Keratinocyte (primary cell): ENCODE measurements at regions not wholly inside any gene's neighbourhood (a gene's known extent, or its start where the extent isn't known, plus 50 kb on each side); places are given as distances from the start of the nearest gene placed in this dataset.

Source experiments
- DNase-seq: peaks from one replicate; pipeline ENCODE4 v3.0.0-alpha.2; 2011; ENCODE audit warnings: low read depth, missing footprints, low spot score
- FAIRE-seq: peaks from 2 replicates; lab custom pipeline; 2011; peaks lifted over from hg19 to GRCh38; lab: Jason Lieb, UNC
- H2AFZ ChIP-seq: 2 replicates; pipeline ENCODE4 v1.6.0; 2012; ENCODE audit warnings: low read length, control low read depth, inconsistent platforms; ENCODE audit not compliant: control insufficient read depth
- H3K27ac ChIP-seq: 2 replicates; pipeline ENCODE4 v1.5.1; 2011; ENCODE audit warnings: low read length; ENCODE audit not compliant: control insufficient read depth, insufficient read depth
- H3K27me3 ChIP-seq: 3 replicates; pipeline ENCODE4 v1.6.0; 2011; ENCODE audit warnings: low read length; ENCODE audit not compliant: control insufficient read depth, insufficient read depth; ENCODE audit errors: extremely low read depth
- H3K36me3 ChIP-seq, 2 experiments: 2 replicates in 1 of 2; 3 replicates in 1 of 2; pipeline ENCODE4 v1.5.1; 2011; ENCODE audit warnings: low read length in 2 of 2, mild to moderate bottlenecking in 1 of 2; ENCODE audit not compliant: control insufficient read depth in 2 of 2, insufficient read depth in 2 of 2; ENCODE audit errors: extremely low read depth in 1 of 2
- H3K4me1 ChIP-seq: 3 replicates; pipeline ENCODE4 v1.5.1; 2011; ENCODE audit warnings: low read length; ENCODE audit not compliant: control insufficient read depth, insufficient read depth; ENCODE audit errors: extremely low read depth
- H3K4me2 ChIP-seq: 3 replicates; pipeline ENCODE4 v1.6.0; 2011; ENCODE audit warnings: low read depth, low read length; ENCODE audit not compliant: control insufficient read depth, insufficient read depth; ENCODE audit errors: extremely low read depth
- H3K4me3 ChIP-seq, 3 experiments: fragments of 200-600 bp in 1 of 3; sonication (generic) in 1 of 3; 2 replicates in 2 of 3; 3 replicates in 1 of 3; pipeline ENCODE4 v1.5.1; 2011 to 2016; ENCODE audit warnings: low read length in 3 of 3, mild to moderate bottlenecking in 3 of 3, control low read depth in 2 of 3, inconsistent platforms in 1 of 3, low read depth in 1 of 3, mixed read lengths in 1 of 3, mixed run types in 1 of 3, moderate library complexity in 1 of 3; ENCODE audit not compliant: control insufficient read depth in 2 of 3, insufficient read depth in 2 of 3; ENCODE audit errors: extremely low read depth in 1 of 3
- H3K79me2 ChIP-seq: 2 replicates; pipeline ENCODE4 v1.6.0; 2012; ENCODE audit warnings: low read length; ENCODE audit not compliant: control insufficient read depth, insufficient read depth
- H3K9ac ChIP-seq: 3 replicates; pipeline ENCODE4 v1.6.0; 2011; ENCODE audit warnings: low read length; ENCODE audit not compliant: control insufficient read depth, insufficient read depth; ENCODE audit errors: extremely low read depth
- H3K9me1 ChIP-seq: 3 replicates; pipeline ENCODE4 v1.6.0; 2011; ENCODE audit warnings: low read length; ENCODE audit not compliant: control insufficient read depth, insufficient read depth; ENCODE audit errors: extremely low read depth
- H3K9me3 ChIP-seq: 2 replicates; pipeline ENCODE4 v1.5.1; 2012; ENCODE audit warnings: low read depth, low read length; ENCODE audit not compliant: control insufficient read depth
- H4K20me1 ChIP-seq: 3 replicates; pipeline ENCODE4 v1.6.0; 2011; ENCODE audit warnings: low read length; ENCODE audit not compliant: control insufficient read depth, insufficient read depth; ENCODE audit errors: extremely low read depth
- CTCF ChIP-seq, 3 experiments: IDR thresholded peaks in 1 of 3; conservative IDR thresholded peaks in 1 of 3; optimal IDR thresholded peaks in 1 of 3; 2 replicates in 2 of 3; 3 replicates in 1 of 3; pipeline versions ENCODE3 to v1.5.1; 2011; ENCODE audit warnings: low read length in 3 of 3, mild to moderate bottlenecking in 3 of 3, moderate library complexity in 2 of 3, control low read depth in 1 of 3, inconsistent platforms in 1 of 3; ENCODE audit not compliant: insufficient read depth in 2 of 3; ENCODE audit errors: extremely low read depth in 1 of 3
- EZH2 ChIP-seq: IDR thresholded peaks from one replicate; pipeline ENCODE4 v1.6.1; 2012; ENCODE audit warnings: inconsistent platforms, mild to moderate bottlenecking, low read length, moderate library complexity
- dilution Hi-C: fragments of 300-500 bp; cut with MboI; formaldehyde crosslinking; loops from one replicate; pipeline ENCODE4 v1.7.0; 2020; ENCODE audit warnings: low sequenced_read_pairs; ENCODE audit not compliant: extremely low pct_ligation_motif_present

- Histone ChIP-seq H3K4me1 (peaks cover 21% of the 10 kb centered on the region), H4K20me1 (no peaks in the 10 kb centered on the region), H3K4me2 (no peak overlapping the region), H3K79me2 (no peaks in the 10 kb centered on the region), H3K27ac (no peak overlapping the region), H3K27me3 (no peaks in the 10 kb centered on the region), H3K9me3 (peaks cover 12% of the 10 kb centered on the region), H3K4me3 (no peak overlapping the region), H3K9me1 (no peaks in the 10 kb centered on the region), H2AFZ (no peak overlapping the region), H3K36me3 (no peaks in the 10 kb centered on the region), H3K9ac (no peak overlapping the region)
- TF ChIP-seq CTCF (optimal IDR thresholded peaks at IDR 0.05 in 1 of 3, IDR thresholded peaks at IDR 0.05 in 1 of 3, conservative IDR thresholded peaks at IDR 0.05 in 1 of 3; ENCODE audit: extremely low read depth in 1 of 3, insufficient read depth in 2 of 3, low read length in 3 of 3) (no peak), EZH2 (no peak)
- FAIRE-seq = no peak
- DNase-seq = no peak
- dilution Hi-C loops = no loop called here
These were observed 63.2 kb upstream of the DUSP22 start for GRCh38 chr6:228881-229651.

GRCh38 chr6:231779-232178, 60.5 kb upstream of the DUSP22 start:
- no peak overlapping the region for H3K4me2 ChIP-seq
- H2AFZ ChIP-seq = no peak overlapping the region
- dilution Hi-C loops = no loop called here
- H3K9me3 ChIP-seq = peaks cover 6% of the 10 kb centered on the region
- H3K4me1 ChIP-seq = no peaks in the 10 kb centered on the region
- no peak overlapping the region for H3K27ac ChIP-seq
- no peak for FAIRE-seq
- no peak for DNase-seq
- H4K20me1 ChIP-seq = no peaks in the 10 kb centered on the region
- no peaks in the 10 kb centered on the region for H3K36me3 ChIP-seq
- no peaks in the 10 kb centered on the region for H3K79me2 ChIP-seq
- no peak overlapping the region for H3K9ac ChIP-seq
- H3K4me3 ChIP-seq = no peak overlapping the region
- no peaks in the 10 kb centered on the region for H3K27me3 ChIP-seq
- no peak for TF ChIP-seq CTCF (optimal IDR thresholded peaks at IDR 0.05 in 1 of 3, IDR thresholded peaks at IDR 0.05 in 1 of 3, conservative IDR thresholded peaks at IDR 0.05 in 1 of 3; ENCODE audit: extremely low read depth in 1 of 3, insufficient read depth in 2 of 3, low read length in 3 of 3)
- TF ChIP-seq EZH2 = no peak
- no peaks in the 10 kb centered on the region for H3K9me1 ChIP-seq
